Hepatic stellate cell (primary cell): ENCODE measurements at regions not wholly inside any gene's neighbourhood (a gene's known extent, or its start where the extent isn't known, plus 50 kb on each side); places are given as distances from the start of the nearest gene placed in this dataset.

Source experiments
- DNase-seq: peaks from one replicate; pipeline ENCODE4 v3.0.0; 2011; ENCODE audit warnings: low spot score

DNA sequence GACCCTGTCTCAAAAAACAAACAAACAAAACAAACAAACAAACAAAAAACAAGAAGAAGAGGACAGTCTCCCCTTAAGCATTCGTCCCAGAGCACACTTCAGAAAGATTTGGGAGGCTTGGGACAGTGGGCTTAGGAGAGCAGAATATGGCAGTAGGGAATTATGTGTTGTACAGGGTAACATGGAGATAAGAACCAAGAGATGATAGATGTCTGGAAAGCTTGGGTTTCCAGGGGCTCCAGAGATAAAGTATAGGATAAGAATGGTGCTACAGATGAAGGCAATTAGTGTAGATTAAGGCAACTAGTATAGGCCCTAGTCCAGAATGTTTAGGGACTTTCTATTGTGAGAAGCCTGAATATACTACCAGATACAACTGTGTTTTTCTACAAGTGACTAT, 934.9 kb upstream of the AUTS2 start:
- DNase-seq: no peak

DNA sequence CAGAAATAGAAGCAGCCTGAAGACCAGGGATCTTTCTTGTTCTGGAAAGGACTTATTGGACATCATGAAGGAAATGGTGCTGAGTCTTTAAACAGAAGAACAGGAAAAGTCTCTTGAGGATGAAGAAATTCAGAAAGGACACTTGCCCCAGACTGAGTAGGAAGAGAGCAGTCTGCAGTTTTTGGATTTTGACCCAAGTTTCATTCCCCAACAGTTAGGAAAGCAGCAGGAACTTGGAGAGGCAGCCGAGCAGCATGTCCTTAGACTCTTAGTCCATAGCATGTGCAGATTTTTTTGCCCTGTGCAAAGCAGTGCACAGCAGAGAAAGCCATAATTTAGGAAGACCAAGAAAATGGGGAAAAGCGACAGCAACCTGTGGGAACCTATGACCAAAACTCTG, 927.2 kb upstream of the AUTS2 start:
- DNase-seq: no peak

GRCh38 chr7:68671671-68672070, 926.6 kb upstream of the AUTS2 start:
- no peak for DNase-seq

GRCh38 chr7:68674826-68675225, 923.4 kb upstream of the AUTS2 start:
- no peak for DNase-seq

- no peak for DNase-seq
Observed at GRCh38 chr7:68676813-68677535, 921.3 kb upstream of the AUTS2 start.

GRCh38 chr7:68678196-68678595, 920.1 kb upstream of the AUTS2 start:
- DNase-seq: no peak

DNA sequence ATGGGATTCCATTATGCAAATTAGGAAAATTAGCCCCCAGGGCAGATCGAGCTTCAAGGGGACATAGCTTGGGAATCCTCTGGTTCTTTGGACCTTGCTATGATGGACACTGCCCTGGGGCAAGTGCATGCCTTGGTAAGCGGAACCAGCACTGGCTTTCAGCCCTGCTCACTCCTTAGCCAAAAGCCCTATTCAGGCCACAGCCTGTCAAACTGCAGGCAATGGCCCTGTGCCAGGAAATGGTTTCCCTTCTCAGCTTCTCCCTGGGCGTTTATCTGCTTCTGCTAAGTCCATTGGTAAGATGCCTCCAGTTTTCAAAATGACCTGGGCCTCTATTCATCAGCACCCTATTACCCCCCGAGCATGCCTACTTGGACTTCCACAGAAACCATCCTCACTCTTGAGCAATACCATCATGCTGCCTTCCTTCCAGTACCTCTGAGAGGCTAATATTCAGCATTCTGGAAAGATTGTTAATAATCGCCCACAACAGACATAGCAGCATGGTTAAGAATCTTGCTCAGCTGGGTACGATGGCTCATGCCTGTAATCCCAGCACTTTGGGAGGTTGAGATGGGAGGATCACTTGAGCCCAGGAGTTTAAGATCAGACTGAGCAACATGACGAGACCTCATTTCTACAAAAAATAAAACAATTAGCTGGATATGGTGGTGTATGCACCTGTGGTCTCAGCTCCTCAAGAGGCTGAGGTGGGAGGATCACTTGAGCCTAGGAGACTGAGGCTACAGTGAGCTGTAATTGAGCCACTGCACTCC, 918.6 kb upstream of the AUTS2 start:
- DNase-seq: no peak

GRCh38 chr7:68680235-68680872, 917.9 kb upstream of the AUTS2 start:
- DNase-seq: no peak

- DNase-seq: no peak
Observed at GRCh38 chr7:68682910-68683309, 915.4 kb upstream of the AUTS2 start.

- DNase-seq: no peak
Observed at GRCh38 chr7:68684246-68684839, 913.9 kb upstream of the AUTS2 start.

- DNase-seq: no peak
Observed at GRCh38 chr7:68684996-68685395, 913.3 kb upstream of the AUTS2 start.

GRCh38 chr7:68688416-68689086, 909.7 kb upstream of the AUTS2 start:
- no peak for DNase-seq

- no peak for DNase-seq
Observed at GRCh38 chr7:68689087-68689433, 909.2 kb upstream of the AUTS2 start.

DNA sequence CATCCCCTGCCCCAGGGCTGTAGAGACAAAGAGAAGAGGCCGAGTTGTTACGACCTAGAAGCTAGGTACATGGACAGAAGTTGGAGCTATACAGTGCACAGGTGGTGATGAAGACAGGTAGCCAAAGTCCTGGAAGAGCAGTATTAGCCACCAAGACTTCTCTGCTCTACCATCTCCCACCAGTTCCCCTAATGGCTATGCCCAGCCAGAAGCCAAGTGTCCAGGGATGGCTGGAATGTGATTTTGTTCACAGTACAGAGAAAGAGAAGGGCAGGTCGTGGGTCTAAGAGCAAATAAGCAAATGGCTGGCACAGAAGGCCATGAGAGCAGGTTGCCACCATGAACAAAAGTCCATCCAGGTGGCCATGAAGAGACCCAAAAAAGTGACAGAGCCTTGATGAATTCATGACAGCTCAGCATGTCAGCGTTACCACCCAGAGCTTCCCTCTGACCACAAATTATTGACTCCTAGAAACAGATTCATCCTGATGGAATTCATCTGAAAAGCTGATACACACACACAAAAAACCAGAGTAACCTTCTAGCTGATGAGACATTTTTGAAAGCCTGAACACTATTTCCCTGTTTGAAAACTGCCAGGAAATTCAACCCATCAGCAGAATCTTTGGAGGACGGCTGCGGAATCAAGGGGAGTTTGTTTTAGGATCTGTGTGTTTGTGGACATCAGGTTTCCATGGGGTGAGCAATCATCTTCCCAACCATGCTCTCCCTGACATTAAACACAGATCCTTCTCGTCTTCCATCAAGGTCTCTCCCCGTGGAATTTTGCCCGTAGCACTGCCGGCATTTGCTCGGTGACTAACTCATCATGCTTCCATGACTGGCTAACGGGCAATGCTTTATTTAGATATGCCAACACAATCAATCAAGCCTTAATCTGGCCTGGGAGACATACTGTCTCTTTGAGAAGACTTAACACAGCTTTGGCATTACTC, 906.7 kb upstream of the AUTS2 start:
- DNase-seq: no peak

- DNase-seq: no peak
Observed at GRCh38 chr7:68692511-68692910, 905.8 kb upstream of the AUTS2 start.

DNA sequence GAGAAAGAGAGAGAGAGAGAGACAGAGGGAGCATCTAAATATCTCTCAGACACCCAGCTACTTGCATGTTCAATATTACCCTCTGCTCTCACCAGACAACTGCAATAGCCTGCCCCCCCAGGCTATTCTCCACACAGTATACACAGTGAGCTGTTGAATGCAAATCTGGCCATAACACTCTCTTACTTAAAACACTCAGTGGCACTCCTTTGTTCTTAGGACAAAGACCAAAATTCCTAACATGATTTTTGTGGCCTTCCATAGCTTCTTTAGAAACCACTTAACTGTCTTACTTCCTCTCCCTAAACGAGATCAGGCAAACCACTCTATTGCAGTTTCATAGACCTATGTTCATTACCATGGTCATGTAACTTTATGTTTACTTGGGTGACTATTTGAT, 903.6 kb upstream of the AUTS2 start:
- no peak for DNase-seq

DNA sequence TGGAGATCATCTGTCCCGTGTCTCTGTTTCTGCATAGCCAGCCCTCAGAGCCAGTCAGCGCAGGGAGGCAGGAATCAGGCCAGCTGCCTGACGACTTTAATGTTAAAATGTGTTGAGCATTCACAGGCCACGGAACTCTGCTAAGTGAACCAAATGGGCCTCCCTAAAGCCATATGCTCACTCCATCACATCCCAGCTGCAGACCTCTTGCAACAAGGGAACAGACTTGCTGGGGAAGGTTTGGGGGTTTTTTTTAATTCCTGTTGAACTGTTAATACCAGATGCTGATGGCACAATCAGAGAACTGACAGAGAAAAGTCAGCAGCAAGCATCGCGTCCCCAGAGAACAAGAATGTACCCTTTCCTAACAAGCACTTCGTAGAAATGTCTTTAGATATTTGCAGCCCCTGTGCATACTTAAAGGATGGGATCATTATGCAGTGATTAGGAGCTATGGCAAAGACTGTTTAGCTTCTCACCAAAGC, 900.4 kb upstream of the AUTS2 start:
- DNase-seq: no peak

DNA sequence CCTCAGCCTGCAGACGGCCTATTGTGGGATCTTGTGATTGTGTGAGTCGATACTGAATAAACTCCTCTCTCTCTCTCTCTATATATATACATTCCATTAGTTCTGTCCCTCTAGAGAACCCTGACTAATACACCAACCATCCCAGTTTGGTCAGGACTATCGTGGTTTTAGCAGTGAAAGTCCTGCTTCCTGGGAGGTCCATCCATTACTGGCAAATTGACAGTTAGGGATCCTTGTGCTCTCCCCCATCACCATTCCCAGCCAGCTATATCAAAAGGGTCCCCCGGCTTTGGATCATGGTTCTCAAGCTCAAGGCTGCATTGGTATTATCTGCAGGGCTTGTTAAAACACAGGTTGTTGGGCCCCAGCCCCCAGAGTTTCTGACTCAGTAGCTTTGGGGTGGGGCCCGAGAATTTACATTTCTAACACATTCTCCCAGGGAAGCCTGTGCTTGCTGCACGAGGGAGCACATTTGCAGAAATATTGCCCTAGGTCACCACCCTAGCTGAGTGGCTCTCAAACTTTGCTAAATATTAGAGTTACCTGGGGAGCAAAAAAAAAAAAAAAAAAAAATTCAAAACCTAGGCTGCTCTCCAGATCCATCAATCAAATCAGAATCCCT, 899.1 kb upstream of the AUTS2 start:
- DNase-seq: no peak

DNA sequence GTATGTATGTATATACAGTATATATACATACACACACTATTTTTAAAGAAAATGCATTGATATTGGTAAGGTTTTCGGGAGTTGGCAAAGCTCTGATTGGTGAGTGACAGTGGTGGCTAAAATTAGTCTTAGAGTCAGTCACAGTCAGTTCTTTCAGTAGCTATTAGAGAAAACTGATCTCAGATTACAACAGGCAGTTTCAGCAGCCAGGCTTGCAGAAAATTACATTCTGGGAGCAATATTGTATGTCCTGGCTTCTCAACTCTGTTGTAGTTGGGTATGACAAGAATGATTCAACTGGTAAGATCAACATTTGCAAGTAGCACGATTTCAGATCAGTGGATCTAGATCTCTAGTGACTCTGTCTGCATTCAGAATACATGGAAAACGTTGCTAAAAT, 897.9 kb upstream of the AUTS2 start:
- DNase-seq: no peak

- no peak for DNase-seq
Observed at GRCh38 chr7:68706291-68706690, 892.0 kb upstream of the AUTS2 start.

DNA sequence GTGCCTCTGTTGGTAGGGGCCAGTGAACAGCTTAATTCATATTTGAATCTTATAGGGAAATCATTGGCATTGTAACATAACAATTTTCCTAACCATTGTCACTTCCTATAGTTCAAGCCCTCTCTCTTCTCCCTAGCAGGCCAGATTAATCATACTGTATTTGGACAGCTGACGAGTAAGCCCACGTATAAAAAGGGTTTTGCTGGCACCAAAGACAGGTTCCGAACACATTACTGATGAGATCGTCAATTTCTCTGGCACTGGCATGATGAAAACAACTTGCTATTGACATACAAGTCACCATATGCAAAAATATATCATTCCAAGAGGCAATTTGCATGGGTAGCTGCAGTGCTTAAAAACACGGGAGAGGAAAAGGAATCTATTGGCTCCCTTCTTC, 891.1 kb upstream of the AUTS2 start:
- DNase-seq: no peak
